HUES6 (cell line): ENCODE measurements at regions not wholly inside any gene's neighbourhood (a gene's known extent, or its start where the extent isn't known, plus 50 kb on each side); places are given as distances from the start of the nearest gene placed in this dataset.

Experiments used
- H3K27ac ChIP-seq: 2 replicates; pipeline ENCODE4 v1.7.0; 2013; ENCODE audit warnings: low read depth, mild to moderate bottlenecking, low read length, inconsistent platforms
- H3K27me3 ChIP-seq: 2 replicates; pipeline ENCODE4 v1.6.1; 2013; ENCODE audit warnings: low read length; ENCODE audit not compliant: control insufficient read depth, insufficient read depth
- H3K36me3 ChIP-seq: 2 replicates; pipeline ENCODE4 v1.6.1; 2013; ENCODE audit warnings: low read length; ENCODE audit not compliant: control insufficient read depth, insufficient read depth
- H3K4me1 ChIP-seq: 2 replicates; pipeline ENCODE4 v1.6.1; 2013; ENCODE audit warnings: low read length; ENCODE audit not compliant: control insufficient read depth, insufficient read depth
- H3K4me3 ChIP-seq: 2 replicates; pipeline ENCODE4 v1.5.1; 2013; ENCODE audit warnings: low read depth, low read length
- H3K9ac ChIP-seq: one replicate; pipeline ENCODE4 v1.6.1; 2013; ENCODE audit warnings: mild to moderate bottlenecking, low read length
- H3K9me3 ChIP-seq: 2 replicates; pipeline ENCODE4 v1.6.1; 2013; ENCODE audit warnings: low read depth, low read length; ENCODE audit not compliant: control insufficient read depth, insufficient read depth

- no peak overlapping the region for H3K9ac ChIP-seq
- no peak overlapping the region for H3K27ac ChIP-seq
- peaks cover 3% of the 10 kb centered on the region; the same call in 1 of the 2 replicates for H3K9me3 ChIP-seq
- H3K27me3 ChIP-seq = no peaks in the 10 kb centered on the region
- H3K4me1 ChIP-seq = no peaks in the 10 kb centered on the region
- H3K36me3 ChIP-seq = no peaks in the 10 kb centered on the region
- H3K4me3 ChIP-seq = no peak overlapping the region; the same call in 1 of the 2 replicates
Measured at GRCh38 chr7:86282014-86282682, 361.6 kb upstream of the GRM3 start.

- H3K36me3 ChIP-seq = no peaks in the 10 kb centered on the region
- H3K9ac ChIP-seq = no peak overlapping the region
- H3K27me3 ChIP-seq = no peaks in the 10 kb centered on the region
- H3K4me3 ChIP-seq = no peak overlapping the region
- peaks cover 3% of the 10 kb centered on the region; the same call in 1 of the 2 replicates for H3K9me3 ChIP-seq
- no peaks in the 10 kb centered on the region for H3K4me1 ChIP-seq
- H3K27ac ChIP-seq = no peak overlapping the region
Measured at GRCh38 chr7:86280150-86280549, 363.6 kb upstream of the GRM3 start.

GRCh38 chr7:86262781-86263180 is 380.9 kb upstream of the GRM3 start:
- H3K9me3 ChIP-seq = no peaks in the 10 kb centered on the region
- no peak overlapping the region for H3K27ac ChIP-seq
- no peaks in the 10 kb centered on the region for H3K36me3 ChIP-seq
- no peaks in the 10 kb centered on the region for H3K4me1 ChIP-seq
- no peaks in the 10 kb centered on the region for H3K27me3 ChIP-seq
- H3K4me3 ChIP-seq = no peak overlapping the region
- H3K9ac ChIP-seq = no peak overlapping the region

GRCh38 chr7:86257894-86258293 is 385.8 kb upstream of the GRM3 start:
- Histone ChIP-seq H3K4me1 (no peaks in the 10 kb centered on the region), H3K9ac (no peak overlapping the region), H3K9me3 (no peaks in the 10 kb centered on the region), H3K27ac (no peak overlapping the region), H3K4me3 (no peak overlapping the region), H3K27me3 (no peaks in the 10 kb centered on the region), H3K36me3 (no peaks in the 10 kb centered on the region)

- H3K27ac ChIP-seq = no peak overlapping the region
Measured at GRCh38 chr7:86252406-86252805, 391.3 kb upstream of the GRM3 start.

GRCh38 chr7:86248977-86249376 is 394.7 kb upstream of the GRM3 start:
- Histone ChIP-seq H3K4me3 (no peak overlapping the region), H3K27ac (no peak overlapping the region), H3K36me3 (no peaks in the 10 kb centered on the region), H3K9me3 (no peaks in the 10 kb centered on the region), H3K27me3 (no peaks in the 10 kb centered on the region), H3K4me1 (no peaks in the 10 kb centered on the region), H3K9ac (no peak overlapping the region)

More at GRCh38 chr7:86252406-86252805, 391.3 kb upstream of the GRM3 start:
- Histone ChIP-seq H3K36me3 (no peaks in the 10 kb centered on the region), H3K27me3 (no peaks in the 10 kb centered on the region), H3K4me1 (no peaks in the 10 kb centered on the region), H3K4me3 (no peak overlapping the region), H3K9me3 (no peaks in the 10 kb centered on the region), H3K9ac (no peak overlapping the region)

GRCh38 chr7:86243171-86243570 is 400.5 kb upstream of the GRM3 start:
- Histone ChIP-seq H3K36me3 (no peaks in the 10 kb centered on the region), H3K27me3 (no peaks in the 10 kb centered on the region), H3K27ac (no peak overlapping the region), H3K9me3 (no peaks in the 10 kb centered on the region), H3K4me1 (no peaks in the 10 kb centered on the region), H3K4me3 (no peak overlapping the region), H3K9ac (no peak overlapping the region)

- no peaks in the 10 kb centered on the region for H3K36me3 ChIP-seq
- no peaks in the 10 kb centered on the region for H3K4me1 ChIP-seq
- no peak overlapping the region for H3K9ac ChIP-seq
- no peak overlapping the region for H3K4me3 ChIP-seq
- H3K9me3 ChIP-seq = peaks cover 13% of the 10 kb centered on the region
- no peak overlapping the region for H3K27ac ChIP-seq
- no peaks in the 10 kb centered on the region for H3K27me3 ChIP-seq
Measured at GRCh38 chr7:86226191-86226590, 417.5 kb upstream of the GRM3 start.

- Histone ChIP-seq H3K27ac (no peak overlapping the region), H3K4me1 (no peaks in the 10 kb centered on the region), H3K9ac (no peak overlapping the region), H3K36me3 (no peaks in the 10 kb centered on the region), H3K4me3 (no peak overlapping the region), H3K9me3 (peaks cover 13% of the 10 kb centered on the region), H3K27me3 (no peaks in the 10 kb centered on the region)
Measured at GRCh38 chr7:86222806-86223205, 420.9 kb upstream of the GRM3 start.

- Histone ChIP-seq H3K4me3 (no peak overlapping the region), H3K27ac (no peak overlapping the region), H3K9ac (no peak overlapping the region), H3K4me1 (no peaks in the 10 kb centered on the region), H3K36me3 (no peaks in the 10 kb centered on the region), H3K27me3 (no peaks in the 10 kb centered on the region), H3K9me3 (no peaks in the 10 kb centered on the region)
Measured at GRCh38 chr7:86214734-86215133, 429.0 kb upstream of the GRM3 start.

- Histone ChIP-seq H3K4me1 (no peaks in the 10 kb centered on the region), H3K36me3 (no peaks in the 10 kb centered on the region), H3K4me3 (no peak overlapping the region), H3K27ac (no peak overlapping the region), H3K27me3 (no peaks in the 10 kb centered on the region), H3K9ac (no peak overlapping the region), H3K9me3 (no peaks in the 10 kb centered on the region)
Measured at GRCh38 chr7:86212976-86213375, 430.7 kb upstream of the GRM3 start.
